Left lobe of liver (tissue), 2 donors: ENCODE measurements at regions not wholly inside any gene's neighbourhood (a gene's known extent, or its start where the extent isn't known, plus 50 kb on each side); places are given as distances from the start of the nearest gene placed in this dataset.

Experiments used
- ATAC-seq: fragments of 200-7000 bp; cut with Tn5 transposase; one replicate; pipeline ENCODE4 v1.9.1; 2020; ENCODE audit warnings: mild to moderate bottlenecking, moderate library complexity
- DNase-seq: peaks from one replicate; pipeline ENCODE4 v3.0.0-alpha.2; 2020; ENCODE audit warnings: low spot score
- donor health status: DM: no; HTN: no; CAD: no; lungs with moderate emphysema.
- donor health status: DM: no; HTN: yes; CAD: no.

GRCh38 chr2:5495586-5495985, 196.6 kb upstream of the SOX11 start:
- ATAC-seq = no peak

GRCh38 chr2:5497874-5498273, 194.3 kb upstream of the SOX11 start:
- ATAC-seq (no peak), DNase-seq (no peak)

More at GRCh38 chr2:5495586-5495985, 196.6 kb upstream of the SOX11 start:
- DNase-seq = no peak

- DNase-seq (no peak), ATAC-seq (no peak)
Measured at GRCh38 chr2:5501807-5502206, 190.4 kb upstream of the SOX11 start.

GRCh38 chr2:5502385-5502784, 189.8 kb upstream of the SOX11 start:
- ATAC-seq (no peak), DNase-seq (no peak)

- no peak for ATAC-seq
Measured at GRCh38 chr2:5504756-5505155, 187.4 kb upstream of the SOX11 start.

GRCh38 chr2:5507367-5507766, 184.8 kb upstream of the SOX11 start:
- DNase-seq = no peak
- no peak for ATAC-seq

More at GRCh38 chr2:5504756-5505155, 187.4 kb upstream of the SOX11 start:
- no peak for DNase-seq

- ATAC-seq = no peak
- DNase-seq = no peak
Measured at GRCh38 chr2:5509362-5509761, 182.8 kb upstream of the SOX11 start.

GRCh38 chr2:5510082-5510481, 182.1 kb upstream of the SOX11 start:
- no peak for ATAC-seq
- DNase-seq = no peak

GRCh38 chr2:5515693-5516092, 176.5 kb upstream of the SOX11 start:
- DNase-seq (no peak), ATAC-seq (no peak)

GRCh38 chr2:5519286-5519685, 172.9 kb upstream of the SOX11 start:
- ATAC-seq (no peak), DNase-seq (no peak)

GRCh38 chr2:5520463-5520972, 171.7 kb upstream of the SOX11 start:
- no peak for ATAC-seq
- DNase-seq = no peak

GRCh38 chr2:5521461-5521860, 170.7 kb upstream of the SOX11 start:
- no peak for DNase-seq
- ATAC-seq = no peak

GRCh38 chr2:5524551-5524950, 167.6 kb upstream of the SOX11 start:
- DNase-seq = no peak
- no peak for ATAC-seq

GRCh38 chr2:5528706-5529105, 163.5 kb upstream of the SOX11 start:
- ATAC-seq (no peak), DNase-seq (no peak)

GRCh38 chr2:5530011-5530696, 162.0 kb upstream of the SOX11 start:
- ATAC-seq (no peak), DNase-seq (no peak)

- DNase-seq = no peak
- ATAC-seq = no peak
Measured at GRCh38 chr2:5535301-5535700, 156.9 kb upstream of the SOX11 start.

GRCh38 chr2:5537180-5537688, 154.9 kb upstream of the SOX11 start:
- ATAC-seq (no peak), DNase-seq (no peak)

- ATAC-seq = no peak
- DNase-seq = no peak
Measured at GRCh38 chr2:5538313-5538712, 153.9 kb upstream of the SOX11 start.

- DNase-seq (no peak), ATAC-seq (no peak)
Measured at GRCh38 chr2:5538772-5539171, 153.4 kb upstream of the SOX11 start.

GRCh38 chr2:5539282-5540165, 152.7 kb upstream of the SOX11 start:
- no peak for DNase-seq
- no peak for ATAC-seq

- no peak for ATAC-seq
Measured at GRCh38 chr2:5540856-5541255, 151.3 kb upstream of the SOX11 start.

More at GRCh38 chr2:5540856-5541255, 151.3 kb upstream of the SOX11 start:
- DNase-seq = no peak
